ENCODE measurements at regions not wholly inside any gene's neighbourhood (a gene's known extent, or its start where the extent isn't known, plus 50 kb on each side); places are given as distances from the start of the nearest gene placed in this dataset.

DNA sequence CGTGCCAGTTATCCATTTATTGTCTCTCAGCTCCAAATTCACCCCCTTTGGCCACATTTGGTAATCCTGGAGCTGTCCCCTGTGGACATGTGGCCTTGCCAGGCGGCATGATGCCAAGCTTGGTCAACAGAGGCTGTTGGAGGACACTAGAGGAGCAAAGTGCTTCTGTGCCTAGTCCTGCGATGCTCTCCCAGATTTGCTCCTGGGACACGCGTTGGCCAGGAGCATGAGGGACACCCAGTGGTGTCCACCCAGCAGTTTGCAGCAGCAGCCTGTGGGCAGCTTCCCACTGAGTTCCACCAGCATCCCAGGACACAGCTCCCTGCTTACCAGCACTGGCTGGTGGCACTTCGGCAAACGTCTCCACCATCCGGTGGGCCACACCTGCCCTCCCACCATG lies 55.5 kb upstream of the STEAP1B start:
- intact Hi-C loops (cut with micrococcal nuclease), result loop anchor here (10.0 kb wide), 1 partner anchor 299 kb away; no protein-coding TSS in a partner anchor
- no peak overlapping the region for H3K4me3 ChIP-seq (replicated peaks in 1 of 2; ENCODE audit: low read depth in 1 of 2, low read length in 2 of 2)
- TF ChIP-seq YY1 (IDR thresholded peaks at IDR 0.05; ENCODE audit: extremely low read depth, insufficient replicate concordance, low read depth, low read length) (no peak), MAX (IDR thresholded peaks at IDR 0.05) (no peak), ZNF274 (IDR thresholded peaks at IDR 0.05; ENCODE audit: low read depth, low read length) (no peak)
- H3K27ac ChIP-seq (ENCODE audit: low read depth, low read length), result no peak overlapping the region
- ChIA-PET POLR2A (no interaction called here), RAD21 (ENCODE audit: low non-redundant PET in 1 of 2, low total read pairs in 2 of 2, uncharacterized antibody in 2 of 2, unreplicated experiment in 2 of 2) (no interaction called here), CTCF (no interaction called here)
- no peaks in the 10 kb centered on the region for H4K20me1 ChIP-seq (ENCODE audit: insufficient read depth)
- DNase-seq (ENCODE audit: low read depth, low spot score), result no peak
- peaks cover 0 to 3% of the 10 kb centered on the region in 2 experiments; a peak in 2 of 4 replicates for H3K4me1 ChIP-seq (ENCODE audit: control insufficient read depth in 1 of 2, insufficient read depth in 2 of 2, low read length in 2 of 2)
- no peak overlapping the region for H3K9ac ChIP-seq (ENCODE audit: low read length)
- no peaks in the 10 kb centered on the region for H3K9me2 ChIP-seq (ENCODE audit: insufficient read depth)
- no peaks in the 10 kb centered on the region for H3K27me3 ChIP-seq (ENCODE audit: insufficient read depth, low read length)
- no peak overlapping the region for H2AFZ ChIP-seq (ENCODE audit: low read depth, low read length, poor library complexity, severe bottlenecking)
- ATAC-seq, result no peak
- H3K36me3 ChIP-seq (ENCODE audit: control insufficient read depth in 1 of 2, insufficient read depth in 2 of 2, low read length in 2 of 2), result no peaks in the 10 kb centered on the region
- no peak overlapping the region for H3K4me2 ChIP-seq (ENCODE audit: low read length)
- H3K79me2 ChIP-seq (ENCODE audit: insufficient read depth, low read length), result no peaks in the 10 kb centered on the region
- no TSS peak for BruUV-seq (replicated peaks)
- H3K9me3 ChIP-seq (ENCODE audit: control insufficient read depth in 1 of 2, insufficient read depth in 1 of 2, low read depth in 1 of 2, low read length in 2 of 2), result no peaks in the 10 kb centered on the region

DNA sequence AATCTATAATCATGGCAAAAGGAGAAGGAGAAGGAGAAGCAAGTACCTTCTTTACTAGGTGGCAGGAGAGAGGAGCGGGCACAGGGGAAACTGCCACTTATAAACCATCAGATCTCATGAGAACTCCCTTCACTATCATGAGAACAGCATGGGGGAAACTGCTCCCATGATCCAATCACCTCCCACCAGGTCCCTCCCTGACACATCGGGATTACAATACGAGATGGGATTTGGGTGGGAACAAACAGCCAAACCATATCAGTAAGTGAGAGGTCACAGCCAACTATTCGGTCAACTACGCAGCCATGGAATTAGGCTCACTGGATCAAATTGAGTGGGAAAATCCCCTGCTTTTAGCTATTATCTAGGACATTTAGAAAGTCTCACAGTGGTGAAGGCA lies 54.2 kb upstream of the STEAP1B start:
- Histone ChIP-seq H3K4me2 (ENCODE audit: low read length) (no peak overlapping the region), H4K20me1 (ENCODE audit: insufficient read depth) (no peaks in the 10 kb centered on the region), H3K27me3 (ENCODE audit: insufficient read depth, low read length) (no peaks in the 10 kb centered on the region), H3K27ac (ENCODE audit: low read depth, low read length) (no peak overlapping the region), H3K79me2 (ENCODE audit: insufficient read depth, low read length) (no peaks in the 10 kb centered on the region), H3K4me3 (replicated peaks in 1 of 2; ENCODE audit: low read depth in 1 of 2, low read length in 2 of 2) (no peak overlapping the region), H3K36me3 (ENCODE audit: control insufficient read depth in 1 of 2, insufficient read depth in 2 of 2, low read length in 2 of 2) (no peaks in the 10 kb centered on the region), H3K4me1 (ENCODE audit: control insufficient read depth in 1 of 2, insufficient read depth in 2 of 2, low read length in 2 of 2) (peaks cover 0 to 9% of the 10 kb centered on the region in 2 experiments; a peak in 2 of 4 replicates), H3K9me3 (ENCODE audit: control insufficient read depth in 1 of 2, insufficient read depth in 1 of 2, low read depth in 1 of 2, low read length in 2 of 2) (no peaks in the 10 kb centered on the region), H3K9me2 (ENCODE audit: insufficient read depth) (no peaks in the 10 kb centered on the region), H3K9ac (ENCODE audit: low read length) (no peak overlapping the region), H2AFZ (ENCODE audit: low read depth, low read length, poor library complexity, severe bottlenecking) (no peak overlapping the region)
- DNase-seq (ENCODE audit: low read depth, low spot score) (no peak), ATAC-seq (no peak)
- BruUV-seq (replicated peaks), result no TSS peak
- intact Hi-C loops (cut with micrococcal nuclease), result loop anchor here (10.0 kb wide), 1 partner anchor 301 kb away; no protein-coding TSS in a partner anchor
- RAD21 ChIA-PET (ENCODE audit: low non-redundant PET in 1 of 2, low total read pairs in 2 of 2, uncharacterized antibody in 2 of 2, unreplicated experiment in 2 of 2), result no interaction called here
- CTCF ChIA-PET, result interaction anchor here (1.5 to 1.6 kb wide), 2 partner anchors 173 to 174 kb away, joined by 3 to 5 read pairs; partner anchors contain the start of gene IL6
- POLR2A ChIA-PET, result interaction anchor here (0.6 kb wide), 1 partner anchor 475 kb away, joined by 3 read pairs; no protein-coding TSS in a partner anchor
- TF ChIP-seq EGR1 (IDR thresholded peaks at IDR 0.05; ENCODE audit: low read depth), result no peak
- no peak for TF ChIP-seq RAD21 (IDR thresholded peaks at IDR 0.05; ENCODE audit: low read depth)
- no peak for TF ChIP-seq MAX (IDR thresholded peaks at IDR 0.05)
- TF ChIP-seq CTCF (IDR thresholded peaks at IDR 0.05 in 2 of 3, conservative IDR thresholded peaks at IDR 0.05 in 1 of 3; ENCODE audit: borderline replicate concordance in 1 of 3, insufficient read depth in 1 of 3, low read depth in 2 of 3, low read length in 2 of 3), result no peak
- no peak for TF ChIP-seq CEBPB (IDR thresholded peaks at IDR 0.05; ENCODE audit: low read depth)
- TF ChIP-seq CBX3 (IDR thresholded peaks at IDR 0.05; ENCODE audit: low read depth), result no peak
- TF ChIP-seq ATF3 (IDR thresholded peaks at IDR 0.05), result no peak
- TF ChIP-seq TCF7L2 (IDR thresholded peaks at IDR 0.05; ENCODE audit: borderline replicate concordance, extremely low read depth, insufficient read depth, insufficient read length), result no peak
- no peak for TF ChIP-seq ZNF274 (IDR thresholded peaks at IDR 0.05; ENCODE audit: low read depth, low read length)
- TF ChIP-seq POLR2AphosphoS5 (IDR thresholded peaks at IDR 0.05; ENCODE audit: low read depth, low read length), result no peak
- TF ChIP-seq JUND (IDR thresholded peaks at IDR 0.05), result no peak
- no peak for TF ChIP-seq POLR2A (IDR thresholded peaks at IDR 0.05; ENCODE audit: borderline replicate concordance, extremely low read depth, insufficient read depth, insufficient read length)
- no peak for TF ChIP-seq ELF1 (IDR thresholded peaks at IDR 0.05; ENCODE audit: borderline replicate concordance, low read depth)
- no peak for TF ChIP-seq SIN3A (IDR thresholded peaks at IDR 0.05; ENCODE audit: low read depth)
- no peak for TF ChIP-seq EZH2phosphoT487 (IDR thresholded peaks at IDR 0.05; ENCODE audit: borderline replicate concordance)
- no peak for TF ChIP-seq FOSL1 (IDR thresholded peaks at IDR 0.05; ENCODE audit: low read depth)
- no peak for TF ChIP-seq ZFX (IDR thresholded peaks at IDR 0.05)
- TF ChIP-seq YY1 (IDR thresholded peaks at IDR 0.05; ENCODE audit: extremely low read depth, insufficient replicate concordance, low read depth, low read length), result no peak
- TF ChIP-seq SP1 (IDR thresholded peaks at IDR 0.05; ENCODE audit: low read depth), result no peak

Data from HCT116 (cell line).